Ishikawa (cell line): ENCODE measurements at regions not wholly inside any gene's neighbourhood (a gene's known extent, or its start where the extent isn't known, plus 50 kb on each side); places are given as distances from the start of the nearest gene placed in this dataset.

Source experiments
- CEBPB ChIP-seq: IDR thresholded peaks from 2 replicates; pipeline ENCODE4 v1.6.1; 2012
- CREB1 ChIP-seq: IDR thresholded peaks from 2 replicates; pipeline ENCODE4 v1.6.1; 2012; ENCODE audit warnings: low read depth
- EP300 ChIP-seq: IDR thresholded peaks from 2 replicates; pipeline ENCODE4 v1.6.1; 2012; ENCODE audit warnings: borderline replicate concordance
- FOXM1 ChIP-seq: IDR thresholded peaks from 2 replicates; pipeline ENCODE4 v1.6.1; 2012; ENCODE audit warnings: low read depth, borderline replicate concordance
- NFIC ChIP-seq: IDR thresholded peaks from 2 replicates; pipeline ENCODE4 v1.6.1; 2012
- RAD21 ChIP-seq: IDR thresholded peaks from 2 replicates; pipeline ENCODE4 v1.6.1; 2012; ENCODE audit warnings: low read depth
- TAF1 ChIP-seq: IDR thresholded peaks from 2 replicates; pipeline ENCODE4 v1.6.1; 2012; ENCODE audit warnings: low read depth, mild to moderate bottlenecking
- TCF12 ChIP-seq: IDR thresholded peaks from 2 replicates; pipeline ENCODE4 v1.6.1; 2012; ENCODE audit warnings: low read depth
- YY1 ChIP-seq: IDR thresholded peaks from 2 replicates; pipeline ENCODE4 v1.6.1; 2012; ENCODE audit warnings: low read depth
- ZBTB7A ChIP-seq: IDR thresholded peaks from 2 replicates; pipeline ENCODE4 v1.6.1; 2012; ENCODE audit warnings: low read depth
- TF ChIP-seq, protein P1 (sequence below): IDR thresholded peaks from 2 replicates; pipeline ENCODE4 v1.6.1; 2012
- TF ChIP-seq, protein P2 (sequence below): IDR thresholded peaks from 2 replicates; pipeline ENCODE4 v1.6.1; 2012
- TF ChIP-seq, protein P3 (sequence below): IDR thresholded peaks from 2 replicates; pipeline ENCODE4 v1.6.1; 2012; ENCODE audit warnings: low read depth, mild to moderate bottlenecking

DNA sequence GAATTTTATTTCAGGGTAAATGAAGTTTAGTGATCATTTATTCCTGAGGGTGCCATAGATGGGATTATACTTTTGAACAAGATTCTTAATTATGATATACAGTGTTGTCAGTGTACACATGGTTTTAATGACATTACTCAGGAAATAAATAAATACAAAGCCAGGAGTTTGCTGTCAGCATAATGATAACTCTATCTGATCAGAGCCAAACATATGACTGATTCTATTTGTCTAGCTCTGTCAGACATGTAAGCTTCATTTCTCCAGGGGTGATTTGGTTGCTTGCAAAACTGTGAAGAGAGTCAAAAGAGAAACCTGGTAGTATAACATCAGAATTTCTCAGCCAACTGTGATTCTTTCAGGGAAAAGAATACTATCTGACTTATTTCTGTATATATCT lies 1425.8 kb upstream of the C9orf72 start:
- no peak for TF ChIP-seq YY1
- TF ChIP-seq, protein P1, sequence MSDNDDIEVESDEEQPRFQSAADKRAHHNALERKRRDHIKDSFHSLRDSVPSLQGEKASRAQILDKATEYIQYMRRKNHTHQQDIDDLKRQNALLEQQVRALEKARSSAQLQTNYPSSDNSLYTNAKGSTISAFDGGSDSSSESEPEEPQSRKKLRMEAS = no peak
- no peak for TF ChIP-seq RAD21
- TF ChIP-seq ZBTB7A = no peak
- TF ChIP-seq, protein P2, sequence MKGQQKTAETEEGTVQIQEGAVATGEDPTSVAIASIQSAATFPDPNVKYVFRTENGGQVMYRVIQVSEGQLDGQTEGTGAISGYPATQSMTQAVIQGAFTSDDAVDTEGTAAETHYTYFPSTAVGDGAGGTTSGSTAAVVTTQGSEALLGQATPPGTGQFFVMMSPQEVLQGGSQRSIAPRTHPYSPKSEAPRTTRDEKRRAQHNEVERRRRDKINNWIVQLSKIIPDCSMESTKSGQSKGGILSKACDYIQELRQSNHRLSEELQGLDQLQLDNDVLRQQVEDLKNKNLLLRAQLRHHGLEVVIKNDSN = no peak
- TF ChIP-seq EP300 = no peak
- no peak for TF ChIP-seq TAF1
- no peak for TF ChIP-seq FOXM1
- no peak for TF ChIP-seq CREB1
- TF ChIP-seq, protein P3, sequence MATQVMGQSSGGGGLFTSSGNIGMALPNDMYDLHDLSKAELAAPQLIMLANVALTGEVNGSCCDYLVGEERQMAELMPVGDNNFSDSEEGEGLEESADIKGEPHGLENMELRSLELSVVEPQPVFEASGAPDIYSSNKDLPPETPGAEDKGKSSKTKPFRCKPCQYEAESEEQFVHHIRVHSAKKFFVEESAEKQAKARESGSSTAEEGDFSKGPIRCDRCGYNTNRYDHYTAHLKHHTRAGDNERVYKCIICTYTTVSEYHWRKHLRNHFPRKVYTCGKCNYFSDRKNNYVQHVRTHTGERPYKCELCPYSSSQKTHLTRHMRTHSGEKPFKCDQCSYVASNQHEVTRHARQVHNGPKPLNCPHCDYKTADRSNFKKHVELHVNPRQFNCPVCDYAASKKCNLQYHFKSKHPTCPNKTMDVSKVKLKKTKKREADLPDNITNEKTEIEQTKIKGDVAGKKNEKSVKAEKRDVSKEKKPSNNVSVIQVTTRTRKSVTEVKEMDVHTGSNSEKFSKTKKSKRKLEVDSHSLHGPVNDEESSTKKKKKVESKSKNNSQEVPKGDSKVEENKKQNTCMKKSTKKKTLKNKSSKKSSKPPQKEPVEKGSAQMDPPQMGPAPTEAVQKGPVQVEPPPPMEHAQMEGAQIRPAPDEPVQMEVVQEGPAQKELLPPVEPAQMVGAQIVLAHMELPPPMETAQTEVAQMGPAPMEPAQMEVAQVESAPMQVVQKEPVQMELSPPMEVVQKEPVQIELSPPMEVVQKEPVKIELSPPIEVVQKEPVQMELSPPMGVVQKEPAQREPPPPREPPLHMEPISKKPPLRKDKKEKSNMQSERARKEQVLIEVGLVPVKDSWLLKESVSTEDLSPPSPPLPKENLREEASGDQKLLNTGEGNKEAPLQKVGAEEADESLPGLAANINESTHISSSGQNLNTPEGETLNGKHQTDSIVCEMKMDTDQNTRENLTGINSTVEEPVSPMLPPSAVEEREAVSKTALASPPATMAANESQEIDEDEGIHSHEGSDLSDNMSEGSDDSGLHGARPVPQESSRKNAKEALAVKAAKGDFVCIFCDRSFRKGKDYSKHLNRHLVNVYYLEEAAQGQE = no peak
- no peak for TF ChIP-seq TCF12
- TF ChIP-seq CEBPB = no peak
- TF ChIP-seq NFIC = no peak
